Fibroblast of skin of left quadriceps (primary cell): ENCODE measurements at regions not wholly inside any gene's neighbourhood (a gene's known extent, or its start where the extent isn't known, plus 50 kb on each side); places are given as distances from the start of the nearest gene placed in this dataset.

Experiments
- DNase-seq, 2 experiments: peaks; one replicate each; pipeline ENCODE4 v3.0.0-alpha.2; 2013; ENCODE audit warnings: low read depth in 2 of 2

DNA sequence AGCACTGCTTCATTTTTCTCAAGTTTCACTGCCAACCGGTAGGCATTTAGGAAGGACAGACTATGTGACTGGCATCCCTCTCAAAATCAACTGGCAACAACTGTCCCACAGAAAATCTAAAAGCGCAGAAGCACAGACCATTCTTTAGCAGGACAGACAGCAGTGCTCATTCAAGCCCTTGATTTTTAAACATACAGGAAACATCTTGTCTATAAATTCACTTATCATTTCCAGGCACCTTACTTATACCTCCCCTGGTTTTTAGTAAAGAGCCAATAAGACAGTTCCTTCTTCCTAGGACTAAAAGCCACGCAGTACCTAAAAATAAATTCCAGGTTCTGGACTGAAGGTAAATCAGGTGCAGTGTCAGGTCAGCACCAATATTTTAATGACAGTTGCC, 343.2 kb upstream of the WWC1 start:
- no peak for DNase-seq

- DNase-seq: no peak
These were observed 342.0 kb upstream of the WWC1 start for GRCh38 chr5:167949435-167949834.

- DNase-seq: peak; percentile 88 to 89
These were observed 341.2 kb upstream of the WWC1 start for GRCh38 chr5:167950126-167950721.

- no peak for DNase-seq
These were observed 340.3 kb upstream of the WWC1 start for GRCh38 chr5:167951116-167951515.

DNA sequence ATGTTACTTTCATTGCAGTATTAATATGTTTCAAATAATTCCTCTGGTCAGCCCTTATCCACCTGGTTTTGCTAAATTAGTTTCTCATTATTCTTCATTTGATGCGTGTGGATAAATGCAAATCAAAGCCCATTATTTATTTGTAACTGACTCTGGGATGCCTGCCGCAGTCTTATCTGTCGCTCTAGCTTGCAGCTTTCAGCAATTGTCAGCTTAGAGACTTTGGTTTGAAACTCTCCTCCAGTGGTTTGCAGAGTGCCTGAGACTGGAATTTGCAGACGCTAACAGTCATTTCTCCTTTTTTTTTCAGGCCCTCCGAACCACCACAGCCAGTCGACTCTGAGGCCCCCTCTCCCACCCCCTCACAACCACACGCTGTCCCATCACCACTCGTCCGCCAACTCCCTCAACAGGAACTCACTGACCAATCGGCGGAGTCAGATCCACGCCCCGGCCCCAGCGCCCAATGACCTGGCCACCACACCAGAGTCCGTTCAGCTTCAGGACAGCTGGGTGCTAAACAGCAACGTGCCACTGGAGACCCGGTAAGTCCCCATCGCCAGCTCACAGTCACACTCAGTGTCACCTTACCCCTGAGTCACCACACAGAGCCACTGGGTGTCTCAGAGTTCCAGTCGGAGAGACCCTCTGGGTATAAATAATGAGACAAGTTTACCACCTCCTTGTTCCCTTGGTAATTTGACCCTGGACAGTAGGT, 339.0 kb upstream of the WWC1 start:
- DNase-seq: no peak

- no peak for DNase-seq
These were observed 338.2 kb upstream of the WWC1 start for GRCh38 chr5:167953151-167953798.

DNA sequence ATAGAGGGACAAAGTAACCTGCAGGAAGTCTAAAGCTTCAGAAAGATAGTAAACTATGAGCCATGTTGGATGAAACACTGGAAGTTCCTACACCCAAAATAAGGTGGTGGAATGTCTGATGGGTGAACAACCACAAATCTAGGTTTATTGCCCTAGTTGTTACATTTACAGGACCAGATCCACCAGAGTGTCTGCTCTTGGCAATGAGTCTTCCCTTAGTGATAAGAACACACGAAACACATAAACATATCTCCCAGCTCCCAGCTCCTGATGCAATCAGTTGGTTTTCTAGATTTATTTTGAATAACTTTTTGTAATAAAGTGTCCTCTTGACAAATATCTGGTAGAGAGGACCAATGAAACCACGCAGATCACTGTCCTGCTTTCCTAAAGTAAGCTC, 329.7 kb upstream of the WWC1 start:
- DNase-seq: no peak

- no peak for DNase-seq
These were observed 326.9 kb upstream of the WWC1 start for GRCh38 chr5:167964529-167964928.

DNA sequence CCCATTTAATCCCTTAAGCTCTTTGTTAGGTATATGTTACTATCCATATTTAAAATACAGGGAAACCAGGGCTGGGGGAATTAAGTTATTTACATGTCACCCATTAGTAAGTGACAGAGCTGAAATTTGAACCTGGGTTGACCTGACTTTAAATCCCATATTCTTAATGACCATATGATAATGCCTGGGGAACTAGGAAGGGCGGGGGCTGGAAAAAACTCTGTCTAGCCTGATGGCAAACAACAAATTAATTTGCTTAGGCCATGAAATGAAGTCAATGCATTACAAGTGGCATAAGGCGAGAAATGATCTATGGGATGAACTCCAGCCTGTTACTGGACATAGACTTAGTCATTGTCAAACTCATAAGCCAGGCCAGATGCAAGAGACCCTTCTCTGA, 325.7 kb upstream of the WWC1 start:
- no peak for DNase-seq

DNA sequence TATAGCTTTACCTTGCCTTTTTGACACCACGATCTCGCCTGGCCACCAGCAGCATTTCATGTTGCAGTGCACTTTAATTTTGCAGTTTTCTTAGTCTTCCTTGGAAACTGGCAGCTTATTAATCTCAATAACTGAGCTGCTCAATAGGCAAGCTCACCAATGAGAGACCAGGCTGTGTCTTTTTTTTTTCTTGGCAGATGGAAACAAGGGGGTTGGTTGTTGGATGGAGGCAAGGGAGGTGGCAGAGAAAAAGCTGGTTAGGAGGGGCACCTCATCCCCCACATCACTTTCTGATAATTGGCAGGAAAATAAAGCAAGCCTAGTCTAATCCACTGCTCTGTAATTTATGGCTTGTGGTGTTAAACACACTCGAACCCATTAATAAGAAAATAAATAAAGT, 324.5 kb upstream of the WWC1 start:
- DNase-seq: no peak

DNA sequence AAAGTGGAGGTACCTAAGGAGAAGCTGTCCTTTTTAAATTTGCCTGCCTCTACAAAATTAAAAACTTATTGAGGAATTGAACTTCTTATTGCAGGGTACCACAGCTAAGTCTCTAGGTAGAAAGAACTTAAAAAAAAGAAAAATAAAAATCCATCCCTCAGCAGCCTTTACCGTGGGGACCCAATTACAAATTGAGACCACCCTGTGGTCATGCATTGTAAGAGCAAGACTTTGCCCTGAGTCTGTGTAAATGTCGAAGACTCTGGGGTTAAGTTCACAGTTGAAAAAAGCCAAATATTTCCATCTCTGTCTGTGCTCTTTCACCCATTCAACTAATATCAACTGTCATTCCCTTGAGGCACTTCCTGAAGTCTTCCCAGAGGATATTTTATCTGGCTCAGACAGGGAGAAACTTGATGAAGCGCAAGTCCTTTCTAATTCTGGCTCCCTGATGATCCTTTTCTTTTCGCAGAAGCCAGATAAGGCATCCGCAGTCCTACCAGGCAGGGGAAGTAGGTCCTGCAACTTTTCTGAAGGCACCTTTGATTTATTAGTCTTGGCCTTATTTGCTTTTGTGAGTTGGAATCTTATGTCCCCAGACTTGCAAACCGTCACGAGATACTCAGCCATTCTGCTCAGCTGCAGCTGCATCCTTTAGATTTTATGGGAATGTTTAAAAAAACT, 323.8 kb upstream of the WWC1 start:
- no peak for DNase-seq

DNA sequence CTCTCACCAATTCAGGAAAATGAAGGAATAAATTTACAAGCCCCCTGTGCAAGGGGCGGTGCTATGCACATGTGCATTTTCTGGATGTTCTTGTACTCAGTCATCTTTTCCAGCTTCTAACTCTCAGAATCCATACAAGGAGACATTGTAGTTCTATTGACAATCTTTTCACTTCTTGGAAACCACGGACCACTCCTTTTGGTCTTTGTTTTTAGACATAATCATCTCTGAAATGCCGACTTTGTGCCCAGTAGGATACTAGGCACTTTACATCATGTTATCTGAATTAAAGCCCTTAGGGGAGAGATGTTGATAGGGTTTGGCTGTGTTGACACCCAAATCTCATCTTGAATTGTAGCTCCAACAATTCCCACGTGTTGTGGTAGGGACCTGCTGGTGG, 322.6 kb upstream of the WWC1 start:
- DNase-seq: no peak

DNA sequence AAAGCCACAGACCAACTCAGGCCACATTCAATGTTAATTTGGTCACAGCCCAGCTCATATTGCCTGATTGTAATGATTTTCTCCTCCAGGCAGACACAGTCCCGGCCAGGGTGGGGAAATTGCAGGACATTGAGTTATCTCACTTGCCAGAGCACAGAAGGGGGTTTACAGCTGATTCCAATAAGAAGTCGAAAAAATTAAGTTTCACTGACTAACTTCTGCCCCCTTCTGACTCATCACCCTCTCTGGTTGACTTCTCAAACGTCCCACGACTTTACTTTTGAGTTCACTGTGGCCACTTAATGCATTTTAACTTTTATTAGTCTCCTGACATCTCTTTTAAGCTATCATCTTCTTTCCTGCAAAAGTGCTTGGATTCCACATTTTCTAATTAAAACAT, 321.4 kb upstream of the WWC1 start:
- peak; percentile 51 for DNase-seq

GRCh38 chr5:167971706-167972105, 319.7 kb upstream of the WWC1 start:
- DNase-seq: no peak

DNA sequence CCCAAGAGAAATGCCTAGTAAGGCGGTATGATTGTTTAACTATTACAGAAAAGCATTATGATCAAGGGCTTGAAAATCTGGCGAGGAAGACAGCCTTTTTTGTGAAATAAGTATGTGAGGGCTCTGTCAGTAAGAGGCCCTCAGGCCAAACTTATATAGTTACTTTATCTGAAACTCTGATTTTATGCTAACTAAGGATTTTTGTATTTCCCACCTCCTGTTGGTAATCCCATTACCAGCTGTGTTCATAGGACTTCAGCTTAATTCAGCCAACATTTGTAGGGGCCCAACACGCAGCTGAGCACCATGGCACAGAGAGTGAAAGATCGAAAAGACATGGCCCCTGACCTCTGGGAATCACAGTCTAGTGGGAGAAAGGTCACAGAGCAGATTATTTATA, 318.3 kb upstream of the WWC1 start:
- DNase-seq: no peak

GRCh38 chr5:167984951-167985350, 306.5 kb upstream of the WWC1 start:
- no peak for DNase-seq

DNA sequence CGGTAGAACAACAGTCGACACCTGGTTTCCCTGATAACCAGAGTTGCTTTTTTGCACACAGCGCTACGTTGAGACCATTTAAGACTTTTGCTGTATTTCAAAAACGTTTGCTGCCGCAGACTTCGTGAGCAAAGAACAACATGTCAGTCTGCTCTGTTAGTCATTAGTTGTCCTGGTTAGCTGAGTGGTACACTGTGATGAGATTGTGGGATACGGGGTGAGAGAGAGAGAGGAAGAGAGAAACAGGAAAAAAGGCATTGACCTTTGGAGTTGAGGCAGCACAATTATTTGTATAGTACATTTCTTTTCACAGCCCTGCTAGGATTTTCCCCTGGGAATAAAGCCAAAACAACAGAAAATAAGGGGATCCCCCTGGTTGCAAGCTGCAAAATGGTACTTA, 306.1 kb upstream of the WWC1 start:
- DNase-seq: no peak

- no peak for DNase-seq
These were observed 303.8 kb upstream of the WWC1 start for GRCh38 chr5:167987490-167988280.

DNA sequence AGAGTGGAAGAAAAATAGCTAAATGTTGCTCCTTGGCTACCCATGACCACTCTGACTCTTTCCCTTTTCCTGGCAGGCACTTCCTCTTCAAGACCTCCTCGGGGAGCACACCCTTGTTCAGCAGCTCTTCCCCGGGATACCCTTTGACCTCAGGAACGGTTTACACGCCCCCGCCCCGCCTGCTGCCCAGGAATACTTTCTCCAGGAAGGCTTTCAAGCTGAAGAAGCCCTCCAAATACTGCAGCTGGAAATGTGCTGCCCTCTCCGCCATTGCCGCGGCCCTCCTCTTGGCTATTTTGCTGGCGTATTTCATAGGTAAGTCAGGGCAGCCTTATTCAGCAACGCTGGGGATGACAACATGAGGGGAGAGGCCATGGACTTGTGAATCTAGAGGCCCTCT, 298.6 kb upstream of the WWC1 start:
- no peak for DNase-seq

GRCh38 chr5:167993771-167994170, 297.7 kb upstream of the WWC1 start:
- no peak for DNase-seq

- no peak for DNase-seq
These were observed 295.5 kb upstream of the WWC1 start for GRCh38 chr5:167995844-167996425.
